ENCODE measurements at regions not wholly inside any gene's neighbourhood (a gene's known extent, or its start where the extent isn't known, plus 50 kb on each side); places are given as distances from the start of the nearest gene placed in this dataset.

- Histone ChIP-seq H3K9me3 (ENCODE audit: control insufficient read depth in 2 of 3, low read length in 3 of 3) (peaks cover 0 to 15% (median 0%) of the 10 kb centered on the region in 3 experiments), H3K27me3 (ENCODE audit: control insufficient read depth in 2 of 2, insufficient read depth in 2 of 2, low read length in 2 of 2) (no peaks in the 10 kb centered on the region), H3K27ac (ENCODE audit: low read depth, low read length) (no peak overlapping the region), H3K36me3 (ENCODE audit: control insufficient read depth in 2 of 3, insufficient read depth in 3 of 3, low read length in 3 of 3) (no peaks in the 10 kb centered on the region), H3K4me3 (ENCODE audit: low read length) (no peak overlapping the region), H3K4me1 (ENCODE audit: control insufficient read depth in 2 of 2, insufficient read depth in 2 of 2, low read length in 2 of 2) (no peaks in the 10 kb centered on the region)
- ATAC-seq (no peak), DNase-seq (no peak)
- intact Hi-C loops (cut with micrococcal nuclease), result no loop called here
- ChIA-PET POLR2A (no interaction called here), CTCF (no interaction called here)
- Mint-ChIP-seq H3K36me3 (peaks cover 6 to 25% (median 16%) of the 10 kb centered on the region in 5 donors), H3K27me3 (no peaks in the 10 kb centered on the region), H3K4me3 (no peak overlapping the region), H3K27ac (no peak overlapping the region), H3K4me1 (no peaks in the 10 kb centered on the region), H3K9me3 (peaks cover 3 to 54% (median 23%) of the 10 kb centered on the region in 11 donors)
Measured at GRCh38 chr2:172658945-172659344, 76.7 kb upstream of the RAPGEF4 start.

- H3K36me3 ChIP-seq (ENCODE audit: control insufficient read depth in 2 of 3, insufficient read depth in 3 of 3, low read length in 3 of 3), result no peaks in the 10 kb centered on the region
- ChIA-PET POLR2A (no interaction called here), CTCF (no interaction called here)
- no peak overlapping the region for H3K4me3 ChIP-seq (ENCODE audit: low read length)
- H3K27ac ChIP-seq (ENCODE audit: low read depth, low read length), result no peak overlapping the region
- Mint-ChIP-seq H3K36me3 (peaks cover 6 to 45% (median 19%) of the 10 kb centered on the region in 5 donors), H3K27ac (no peak overlapping the region), H3K4me1 (no peaks in the 10 kb centered on the region), H3K27me3 (no peaks in the 10 kb centered on the region), H3K9me3 (peaks cover 12 to 64% (median 31%) of the 10 kb centered on the region in 11 donors), H3K4me3 (no peak overlapping the region)
- no peak for DNase-seq
- ATAC-seq, result no peak
- peaks cover 0 to 29% (median 0%) of the 10 kb centered on the region in 3 experiments for H3K9me3 ChIP-seq (ENCODE audit: control insufficient read depth in 2 of 3, low read length in 3 of 3)
- intact Hi-C loops (cut with micrococcal nuclease), result no loop called here
- no peaks in the 10 kb centered on the region for H3K27me3 ChIP-seq (ENCODE audit: control insufficient read depth in 2 of 2, insufficient read depth in 2 of 2, low read length in 2 of 2)
- no peaks in the 10 kb centered on the region for H3K4me1 ChIP-seq (ENCODE audit: control insufficient read depth in 2 of 2, insufficient read depth in 2 of 2, low read length in 2 of 2)
Measured at GRCh38 chr2:172662099-172662498, 73.5 kb upstream of the RAPGEF4 start.

- no peaks in the 10 kb centered on the region for H3K36me3 ChIP-seq (ENCODE audit: control insufficient read depth in 2 of 3, insufficient read depth in 3 of 3, low read length in 3 of 3)
- ATAC-seq, result no peak
- H3K4me3 ChIP-seq (ENCODE audit: low read length), result no peak overlapping the region
- no peak for DNase-seq
- H3K4me3 Mint-ChIP-seq, result no peak overlapping the region
- H3K27me3 ChIP-seq (ENCODE audit: control insufficient read depth in 2 of 2, insufficient read depth in 2 of 2, low read length in 2 of 2), result no peaks in the 10 kb centered on the region
- H3K27ac ChIP-seq (ENCODE audit: low read depth, low read length), result no peak overlapping the region
- H3K4me1 Mint-ChIP-seq, result no peaks in the 10 kb centered on the region
- H3K27ac Mint-ChIP-seq, result no peak overlapping the region
- peaks cover 2 to 39% (median 12%) of the 10 kb centered on the region in 11 donors for H3K9me3 Mint-ChIP-seq
- POLR2A ChIA-PET, result no interaction called here
- H3K27me3 Mint-ChIP-seq, result no peaks in the 10 kb centered on the region
- intact Hi-C loops (cut with micrococcal nuclease), result no loop called here
- peaks cover 0 to 34% (median 9%) of the 10 kb centered on the region in 5 donors for H3K36me3 Mint-ChIP-seq
- CTCF ChIA-PET, result interaction anchor here (0.5 kb wide), 1 partner anchor 18 kb away, joined by 4 read pairs; no protein-coding TSS in a partner anchor
- H3K9me3 ChIP-seq (ENCODE audit: control insufficient read depth in 2 of 3, low read length in 3 of 3), result peaks cover 0 to 14% (median 0%) of the 10 kb centered on the region in 3 experiments
- no peaks in the 10 kb centered on the region for H3K4me1 ChIP-seq (ENCODE audit: control insufficient read depth in 2 of 2, insufficient read depth in 2 of 2, low read length in 2 of 2)
Measured at GRCh38 chr2:172664766-172665165, 70.9 kb upstream of the RAPGEF4 start.

GRCh38 chr2:172667581-172668325, 67.9 kb upstream of the RAPGEF4 start:
- no peak overlapping the region for H3K4me3 Mint-ChIP-seq
- DNase-seq, result no peak
- no peak overlapping the region for H3K27ac Mint-ChIP-seq
- POLR2A ChIA-PET, result no interaction called here
- peaks cover 0 to under 1% (median 0%) of the 10 kb centered on the region in 5 donors for H3K27me3 Mint-ChIP-seq
- Histone ChIP-seq H3K27me3 (ENCODE audit: control insufficient read depth in 2 of 2, insufficient read depth in 2 of 2, low read length in 2 of 2) (no peaks in the 10 kb centered on the region), H3K4me3 (ENCODE audit: low read length) (no peak overlapping the region), H3K27ac (ENCODE audit: low read depth, low read length) (no peak overlapping the region), H3K9me3 (ENCODE audit: control insufficient read depth in 2 of 3, low read length in 3 of 3) (peaks cover 0 to 14% (median 0%) of the 10 kb centered on the region in 3 experiments), H3K4me1 (ENCODE audit: control insufficient read depth in 2 of 2, insufficient read depth in 2 of 2, low read length in 2 of 2) (no peaks in the 10 kb centered on the region), H3K36me3 (ENCODE audit: control insufficient read depth in 2 of 3, insufficient read depth in 3 of 3, low read length in 3 of 3) (no peaks in the 10 kb centered on the region)
- H3K9me3 Mint-ChIP-seq, result peaks cover 0 to 29% (median 9%) of the 10 kb centered on the region in 11 donors
- peaks cover 0 to 28% (median 6%) of the 10 kb centered on the region in 5 donors for H3K36me3 Mint-ChIP-seq
- no peaks in the 10 kb centered on the region for H3K4me1 Mint-ChIP-seq
- ATAC-seq, result no peak
- intact Hi-C loops (cut with micrococcal nuclease), result loop anchor here in 1 of 2 donors (2.0 kb wide), 1 partner anchor 75 kb away; no protein-coding TSS in a partner anchor
- CTCF ChIA-PET, result interaction anchor here (0.6 kb wide), 1 partner anchor 1093 kb away, joined by 3 read pairs; no protein-coding TSS in a partner anchor

- Mint-ChIP-seq H3K27me3 (peaks cover 0 to 3% (median 0%) of the 10 kb centered on the region in 5 donors), H3K9me3 (peaks cover 0 to 21% (median 9%) of the 10 kb centered on the region in 11 donors), H3K4me3 (no peak overlapping the region), H3K36me3 (peaks cover 0 to 21% (median 10%) of the 10 kb centered on the region in 5 donors), H3K27ac (no peak overlapping the region), H3K4me1 (peaks cover 0 to 5% (median 0%) of the 10 kb centered on the region in 7 donors)
- Histone ChIP-seq H3K9me3 (ENCODE audit: control insufficient read depth in 2 of 3, low read length in 3 of 3) (peaks cover 0 to 2% (median 0%) of the 10 kb centered on the region in 3 experiments), H3K36me3 (ENCODE audit: control insufficient read depth in 2 of 3, insufficient read depth in 3 of 3, low read length in 3 of 3) (no peaks in the 10 kb centered on the region), H3K4me1 (ENCODE audit: control insufficient read depth in 2 of 2, insufficient read depth in 2 of 2, low read length in 2 of 2) (no peaks in the 10 kb centered on the region), H3K27ac (ENCODE audit: low read depth, low read length) (no peak overlapping the region), H3K4me3 (ENCODE audit: low read length) (no peak overlapping the region), H3K27me3 (ENCODE audit: control insufficient read depth in 2 of 2, insufficient read depth in 2 of 2, low read length in 2 of 2) (no peaks in the 10 kb centered on the region)
- intact Hi-C loops (cut with micrococcal nuclease), result no loop called here
- DNase-seq (no peak), ATAC-seq (no peak)
- ChIA-PET POLR2A (no interaction called here), CTCF (interaction anchor here (0.6 kb wide), 1 partner anchor 38 kb away, joined by 6 read pairs; no protein-coding TSS in a partner anchor)
Measured at GRCh38 chr2:172671501-172671900, 64.1 kb upstream of the RAPGEF4 start.

GRCh38 chr2:172672114-172672513, 63.5 kb upstream of the RAPGEF4 start:
- no peaks in the 10 kb centered on the region for H3K27me3 ChIP-seq (ENCODE audit: control insufficient read depth in 2 of 2, insufficient read depth in 2 of 2, low read length in 2 of 2)
- H3K36me3 Mint-ChIP-seq, result peaks cover 0 to 18% (median 10%) of the 10 kb centered on the region in 5 donors
- H3K4me1 ChIP-seq (ENCODE audit: control insufficient read depth in 2 of 2, insufficient read depth in 2 of 2, low read length in 2 of 2), result no peaks in the 10 kb centered on the region
- no peak overlapping the region for H3K27ac Mint-ChIP-seq
- H3K4me3 Mint-ChIP-seq, result no peak overlapping the region
- no peaks in the 10 kb centered on the region for H3K36me3 ChIP-seq (ENCODE audit: control insufficient read depth in 2 of 3, insufficient read depth in 3 of 3, low read length in 3 of 3)
- no peak for DNase-seq
- ATAC-seq, result no peak
- CTCF ChIA-PET, result interaction anchor here (1.3 kb wide), 1 partner anchor 16 kb away, joined by 3 read pairs; no protein-coding TSS in a partner anchor
- intact Hi-C loops (cut with micrococcal nuclease), result no loop called here
- POLR2A ChIA-PET, result no interaction called here
- no peaks in the 10 kb centered on the region for H3K9me3 ChIP-seq (ENCODE audit: control insufficient read depth in 2 of 3, low read length in 3 of 3)
- peaks cover 0 to 4% (median 0%) of the 10 kb centered on the region in 5 donors for H3K27me3 Mint-ChIP-seq
- H3K4me3 ChIP-seq (ENCODE audit: low read length), result no peak overlapping the region
- H3K9me3 Mint-ChIP-seq, result peaks cover 0 to 15% (median 8%) of the 10 kb centered on the region in 11 donors
- H3K4me1 Mint-ChIP-seq, result peaks cover 0 to 5% (median 0%) of the 10 kb centered on the region in 7 donors
- H3K27ac ChIP-seq (ENCODE audit: low read depth, low read length), result no peak overlapping the region

All from naive thymus-derived CD4-positive, alpha-beta T cell (primary cell).